ENCODE measurements at regions not wholly inside any gene's neighbourhood (a gene's known extent, or its start where the extent isn't known, plus 50 kb on each side); places are given as distances from the start of the nearest gene placed in this dataset.

DNA sequence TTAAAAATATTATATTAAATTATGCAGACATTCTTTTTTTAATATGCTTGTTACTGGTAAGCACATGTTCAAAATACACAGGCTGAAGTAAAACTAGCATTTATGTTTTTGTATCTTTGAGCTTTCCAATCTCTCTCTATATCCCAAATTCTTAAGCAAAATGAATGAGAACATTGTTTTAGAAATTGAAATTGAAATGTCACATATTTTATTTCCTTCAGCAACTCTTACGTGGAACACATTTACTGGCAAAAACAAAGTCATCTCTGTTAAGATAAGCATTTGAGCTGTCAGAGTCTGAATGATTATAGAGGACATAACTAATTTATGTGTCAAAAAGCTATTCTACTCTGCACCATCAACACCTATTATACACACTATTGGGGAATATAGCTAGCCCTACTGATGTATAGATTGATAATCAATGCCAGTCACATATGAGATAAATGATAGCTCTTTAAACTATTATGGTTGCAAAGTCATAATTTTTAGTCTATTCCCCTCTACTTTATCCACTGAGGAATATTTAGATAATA, 535.4 kb upstream of the BCHE start:
- no peak overlapping the region for H3K27ac ChIP-seq (ENCODE audit: low read depth in 1 of 2, low read length in 2 of 2)
- no peak overlapping the region for H3K4me3 ChIP-seq (ENCODE audit: low read length)
- H3K27me3 ChIP-seq (ENCODE audit: control insufficient read depth in 1 of 2, insufficient read depth in 2 of 2, low read length in 2 of 2) = no peaks in the 10 kb centered on the region
- ChIA-PET POLR2A (no interaction called here), CTCF (no interaction called here)
- peaks cover 11 to 14% of the 10 kb centered on the region in 2 experiments for H3K9me3 ChIP-seq (ENCODE audit: control insufficient read depth in 1 of 2, insufficient read depth in 1 of 2, low read length in 2 of 2)
- H3K4me1 ChIP-seq (ENCODE audit: insufficient read depth, low read length) = no peaks in the 10 kb centered on the region
- TF ChIP-seq CTCF (IDR thresholded peaks at IDR 0.05) = no peak
- no peaks in the 10 kb centered on the region for H3K4me1 Mint-ChIP-seq (ENCODE audit: low read depth)
- H3K9me3 Mint-ChIP-seq = peaks cover 10% of the 10 kb centered on the region
- H3K27me3 Mint-ChIP-seq = no peaks in the 10 kb centered on the region
- intact Hi-C loops (cut with DNase I, micrococcal nuclease) = no loop called here
- no peak overlapping the region for H3K4me3 Mint-ChIP-seq
- H3K36me3 Mint-ChIP-seq (ENCODE audit: low read depth) = no peaks in the 10 kb centered on the region
- H3K27ac Mint-ChIP-seq = no peak overlapping the region
- H3K36me3 ChIP-seq (ENCODE audit: insufficient read depth, low read length) = no peaks in the 10 kb centered on the region
- ATAC-seq (ENCODE audit: poor library complexity) = no peak
- DNase-seq = no peak

DNA sequence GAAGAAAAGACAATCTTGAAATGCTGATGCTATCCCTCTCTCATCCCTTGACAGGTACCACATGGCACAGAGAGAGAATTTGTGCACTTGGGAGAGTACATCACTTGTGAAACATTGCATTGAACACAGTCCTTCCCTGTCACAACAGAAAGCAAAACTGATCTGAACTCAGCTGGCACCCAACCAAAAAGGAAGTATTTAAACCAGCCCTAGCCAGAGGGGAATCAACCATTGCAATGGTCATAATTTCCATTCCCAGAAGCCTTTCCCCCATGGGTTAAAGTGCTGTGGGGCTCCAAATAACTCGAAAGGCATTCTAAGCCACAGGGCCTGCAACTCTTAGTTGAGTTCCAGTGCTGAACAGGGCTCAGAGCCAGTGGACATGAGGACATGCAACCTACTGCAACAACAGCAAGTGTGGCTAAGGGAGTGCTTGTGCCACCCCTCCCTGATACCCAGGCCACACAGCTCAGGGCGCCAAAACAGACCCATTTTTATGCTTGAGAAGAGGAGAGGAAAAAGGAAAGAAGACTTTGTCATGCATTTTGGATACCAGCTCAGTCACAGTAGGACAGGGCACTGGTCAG, 530.8 kb upstream of the BCHE start:
- Histone ChIP-seq H3K27ac (ENCODE audit: low read depth in 1 of 2, low read length in 2 of 2) (no peak overlapping the region), H3K36me3 (ENCODE audit: insufficient read depth, low read length) (no peaks in the 10 kb centered on the region), H3K27me3 (ENCODE audit: control insufficient read depth in 1 of 2, insufficient read depth in 2 of 2, low read length in 2 of 2) (no peaks in the 10 kb centered on the region), H3K9me3 (ENCODE audit: control insufficient read depth in 1 of 2, insufficient read depth in 1 of 2, low read length in 2 of 2) (peaks cover 10 to 11% of the 10 kb centered on the region in 2 experiments), H3K4me1 (ENCODE audit: insufficient read depth, low read length) (no peaks in the 10 kb centered on the region), H3K4me3 (ENCODE audit: low read length) (no peak overlapping the region)
- DNase-seq (no peak), ATAC-seq (ENCODE audit: poor library complexity) (no peak)
- H3K36me3 Mint-ChIP-seq (ENCODE audit: low read depth) = no peaks in the 10 kb centered on the region
- POLR2A ChIA-PET = no interaction called here
- peaks cover 2% of the 10 kb centered on the region for H3K9me3 Mint-ChIP-seq
- intact Hi-C loops (cut with DNase I, micrococcal nuclease) = no loop called here
- H3K27ac Mint-ChIP-seq = no peak overlapping the region
- H3K4me3 Mint-ChIP-seq = no peak overlapping the region
- no peaks in the 10 kb centered on the region for H3K27me3 Mint-ChIP-seq
- CTCF ChIA-PET = no interaction called here
- TF ChIP-seq CTCF (IDR thresholded peaks at IDR 0.05) = no peak
- no peaks in the 10 kb centered on the region for H3K4me1 Mint-ChIP-seq (ENCODE audit: low read depth)

- Mint-ChIP-seq H3K4me3 (no peak overlapping the region), H3K36me3 (ENCODE audit: low read depth) (no peaks in the 10 kb centered on the region), H3K27ac (no peak overlapping the region), H3K9me3 (peaks cover 4% of the 10 kb centered on the region), H3K27me3 (no peaks in the 10 kb centered on the region), H3K4me1 (ENCODE audit: low read depth) (no peaks in the 10 kb centered on the region)
- Histone ChIP-seq H3K9me3 (ENCODE audit: control insufficient read depth in 1 of 2, insufficient read depth in 1 of 2, low read length in 2 of 2) (peaks cover 0 to 1% of the 10 kb centered on the region in 2 experiments), H3K4me1 (ENCODE audit: insufficient read depth, low read length) (no peaks in the 10 kb centered on the region), H3K27ac (ENCODE audit: low read depth in 1 of 2, low read length in 2 of 2) (no peak overlapping the region), H3K4me3 (ENCODE audit: low read length) (no peak overlapping the region), H3K27me3 (ENCODE audit: control insufficient read depth in 1 of 2, insufficient read depth in 2 of 2, low read length in 2 of 2) (no peaks in the 10 kb centered on the region), H3K36me3 (ENCODE audit: insufficient read depth, low read length) (no peaks in the 10 kb centered on the region)
- CTCF ChIA-PET = no interaction called here
- ATAC-seq (ENCODE audit: poor library complexity) (no peak), DNase-seq (no peak)
- POLR2A ChIA-PET = no interaction called here
- TF ChIP-seq CTCF (IDR thresholded peaks at IDR 0.05) = no peak
- intact Hi-C loops (cut with DNase I, micrococcal nuclease) = no loop called here
Observed at GRCh38 chr3:166362698-166363097, 525.5 kb upstream of the BCHE start.

All from CD4-positive, alpha-beta T cell (primary cell).